Myocyte (in vitro differentiated cells): ENCODE measurements at regions not wholly inside any gene's neighbourhood (a gene's known extent, or its start where the extent isn't known, plus 50 kb on each side); places are given as distances from the start of the nearest gene placed in this dataset.
"Not testable (repeated sequence)": the region's sequence is repeated elsewhere in the genome, so short reads cannot be mapped to it uniquely, and the experiment has no call there.

Experiments
- DNase-seq: peaks from one replicate; pipeline ENCODE4 v3.0.0-alpha.2; 2012; ENCODE audit warnings: low read depth

- no peak for DNase-seq
Measured at GRCh38 chr1:19591482-19592091, 52.5 kb upstream of the NBL1 start.

- no peak for DNase-seq
Measured at GRCh38 chr1:19585507-19585906, 58.6 kb upstream of the NBL1 start.

GRCh38 chr1:19582318-19582717 lies 61.8 kb upstream of the NBL1 start:
- DNase-seq, result peak; percentile 29

- no peak for DNase-seq
Measured at GRCh38 chr1:19581381-19581780, 62.7 kb upstream of the NBL1 start.

GRCh38 chr1:19577561-19577960 lies 66.5 kb upstream of the NBL1 start:
- DNase-seq, result no peak

- no peak for DNase-seq
Measured at GRCh38 chr1:19577036-19577435, 67.1 kb upstream of the NBL1 start.

- DNase-seq, result no peak
Measured at GRCh38 chr1:19569786-19570185, 74.3 kb upstream of the NBL1 start.

- no peak for DNase-seq
Measured at GRCh38 chr1:19567041-19567440, 77.1 kb upstream of the NBL1 start.

GRCh38 chr1:19564366-19564765 lies 79.0 kb upstream of the CAPZB start:
- DNase-seq, result no peak

GRCh38 chr1:19563324-19564097 lies 78.2 kb upstream of the CAPZB start:
- DNase-seq, result peak; percentile 90

GRCh38 chr1:19562847-19563246 lies 77.5 kb upstream of the CAPZB start:
- DNase-seq, result no peak

- DNase-seq, result no peak
Measured at GRCh38 chr1:19560480-19560879, 75.1 kb upstream of the CAPZB start.

GRCh38 chr1:19559641-19560040 lies 74.3 kb upstream of the CAPZB start:
- DNase-seq, result peak; percentile 26

GRCh38 chr1:19557609-19558051 lies 72.3 kb upstream of the CAPZB start:
- no peak for DNase-seq

- no peak for DNase-seq
Measured at GRCh38 chr1:19554090-19554489, 68.8 kb upstream of the CAPZB start.

GRCh38 chr1:19552291-19553010 lies 67.1 kb upstream of the CAPZB start:
- DNase-seq, result no peak

- not testable (repeated sequence) for DNase-seq
Measured at GRCh38 chr1:19551837-19552236, 66.5 kb upstream of the CAPZB start.

GRCh38 chr1:19550437-19550836 lies 65.1 kb upstream of the CAPZB start:
- DNase-seq, result not testable (repeated sequence)

GRCh38 chr1:19547814-19548213 lies 62.5 kb upstream of the CAPZB start:
- DNase-seq, result no peak

GRCh38 chr1:19536519-19536918 lies 51.2 kb upstream of the CAPZB start:
- DNase-seq, result no peak

- no peak for DNase-seq
Measured at GRCh38 chr1:19535214-19535613, 49.9 kb upstream of the CAPZB start.
